ENCODE measurements at regions not wholly inside any gene's neighbourhood (a gene's known extent, or its start where the extent isn't known, plus 50 kb on each side); places are given as distances from the start of the nearest gene placed in this dataset.

- TF ChIP-seq CTCF (IDR thresholded peaks at IDR 0.05) (no peak), POLR2A (IDR thresholded peaks at IDR 0.05) (no peak)
These were observed 60.4 kb upstream of the SEL1L start for GRCh38 chr14:81594012-81594411.
